Activated CD8-positive, alpha-beta T cell treated with anti-CD3 and anti-CD28 coated beads for 36 hours (primary cell): ENCODE measurements at regions not wholly inside any gene's neighbourhood (a gene's known extent, or its start where the extent isn't known, plus 50 kb on each side); places are given as distances from the start of the nearest gene placed in this dataset.

Source experiments
- ATAC-seq: fragments of 200-7000 bp; cut with Tn5 transposase; one replicate; pipeline ENCODE4 v1.10.0; 2021; ENCODE audit warnings: mild to moderate bottlenecking, moderate library complexity
- CTCF ChIA-PET: fragments of 350-600 bp; sonication (Branson Sonifier 250); formaldehyde crosslinking; loops from one replicate; lab custom pipeline; 2021; ENCODE audit warnings: antibody characterized with exemption; lab: Charles Lee
- POLR2A ChIA-PET: fragments of 350-600 bp; sonication (Branson Sonifier 250); formaldehyde crosslinking; loops from one replicate; lab custom pipeline; 2021; ENCODE audit warnings: antibody characterized with exemption; lab: Charles Lee
- DNase-seq: peaks from one replicate; pipeline ENCODE4 v3.0.0-alpha.2; 2020
- H3K27ac Mint-ChIP-seq: one replicate; pipeline ENCODE4 v1.8.0; 2021; ENCODE audit warnings: mild to moderate bottlenecking, mixed read lengths
- H3K27me3 Mint-ChIP-seq: one replicate; pipeline ENCODE4 v1.8.0; 2021; ENCODE audit warnings: mixed read lengths
- H3K36me3 Mint-ChIP-seq: one replicate; pipeline ENCODE4 v1.8.0; 2021; ENCODE audit warnings: low read depth, mixed read lengths
- H3K4me1 Mint-ChIP-seq: one replicate; pipeline ENCODE4 v1.8.0; 2021; ENCODE audit warnings: low read depth, mixed read lengths
- H3K4me3 Mint-ChIP-seq: one replicate; pipeline ENCODE4 v1.8.0; 2021; ENCODE audit warnings: mild to moderate bottlenecking, moderate library complexity, mixed read lengths
- H3K9me3 Mint-ChIP-seq: one replicate; pipeline ENCODE4 v1.8.0; 2021; ENCODE audit warnings: mixed read lengths
- CTCF ChIP-seq: fragments of 200-600 bp; IDR thresholded peaks from one replicate; pipeline ENCODE4 v1.8.0; 2022; ENCODE audit warnings: antibody characterized with exemption, mild to moderate bottlenecking
- intact Hi-C: fragments of 100-400 bp; cut with micrococcal nuclease; formaldehyde crosslinking; loops from one replicate; pipeline ENCODE4 v1.10.0; 2022

- ChIA-PET POLR2A (no interaction called here), CTCF (no interaction called here)
- H3K4me3 Mint-ChIP-seq: no peak overlapping the region
- DNase-seq (no peak), ATAC-seq (no peak)
- H3K4me1 Mint-ChIP-seq: no peaks in the 10 kb centered on the region
- TF ChIP-seq CTCF: no peak
- H3K27ac Mint-ChIP-seq: no peak overlapping the region
- no peaks in the 10 kb centered on the region for H3K36me3 Mint-ChIP-seq
- intact Hi-C loops: no loop called here
- peaks cover 3% of the 10 kb centered on the region for H3K27me3 Mint-ChIP-seq
- no peaks in the 10 kb centered on the region for H3K9me3 Mint-ChIP-seq
These were observed 210.5 kb upstream of the DPP10 start for GRCh38 chr2:114231921-114232320.

GRCh38 chr2:114237331-114237730, 205.1 kb upstream of the DPP10 start:
- ChIA-PET CTCF (no interaction called here), POLR2A (no interaction called here)
- no peaks in the 10 kb centered on the region for H3K4me1 Mint-ChIP-seq
- peaks cover 9% of the 10 kb centered on the region for H3K27me3 Mint-ChIP-seq
- ATAC-seq: no peak
- H3K9me3 Mint-ChIP-seq: no peaks in the 10 kb centered on the region
- H3K27ac Mint-ChIP-seq: no peak overlapping the region
- H3K36me3 Mint-ChIP-seq: no peaks in the 10 kb centered on the region
- no peak overlapping the region for H3K4me3 Mint-ChIP-seq
- no peak for DNase-seq
- TF ChIP-seq CTCF: no peak
- intact Hi-C loops: no loop called here

- Mint-ChIP-seq H3K4me3 (no peak overlapping the region), H3K36me3 (no peaks in the 10 kb centered on the region), H3K4me1 (no peaks in the 10 kb centered on the region), H3K27ac (no peak overlapping the region), H3K27me3 (peaks cover 8% of the 10 kb centered on the region), H3K9me3 (peaks cover 2% of the 10 kb centered on the region)
- no peak for DNase-seq
- ATAC-seq: no peak
- ChIA-PET CTCF (no interaction called here), POLR2A (no interaction called here)
- intact Hi-C loops: no loop called here
- TF ChIP-seq CTCF: no peak
These were observed 203.4 kb upstream of the DPP10 start for GRCh38 chr2:114238910-114239559.

- no peaks in the 10 kb centered on the region for H3K9me3 Mint-ChIP-seq
- DNase-seq (no peak), ATAC-seq (no peak)
- intact Hi-C loops: no loop called here
- H3K36me3 Mint-ChIP-seq: no peaks in the 10 kb centered on the region
- no peak for TF ChIP-seq CTCF
- no peak overlapping the region for H3K4me3 Mint-ChIP-seq
- no peak overlapping the region for H3K27ac Mint-ChIP-seq
- no peaks in the 10 kb centered on the region for H3K27me3 Mint-ChIP-seq
- ChIA-PET POLR2A (no interaction called here), CTCF (no interaction called here)
- no peaks in the 10 kb centered on the region for H3K4me1 Mint-ChIP-seq
These were observed 193.8 kb upstream of the DPP10 start for GRCh38 chr2:114248648-114249047.

GRCh38 chr2:114252713-114253112, 189.7 kb upstream of the DPP10 start:
- POLR2A ChIA-PET: no interaction called here
- no peaks in the 10 kb centered on the region for H3K9me3 Mint-ChIP-seq
- no peaks in the 10 kb centered on the region for H3K36me3 Mint-ChIP-seq
- no peak for TF ChIP-seq CTCF
- intact Hi-C loops: no loop called here
- CTCF ChIA-PET: no interaction called here
- H3K4me3 Mint-ChIP-seq: no peak overlapping the region
- H3K27ac Mint-ChIP-seq: no peak overlapping the region
- H3K4me1 Mint-ChIP-seq: no peaks in the 10 kb centered on the region
- DNase-seq (no peak), ATAC-seq (no peak)
- H3K27me3 Mint-ChIP-seq: peaks cover 6% of the 10 kb centered on the region
